Calu3 (cell line): ENCODE measurements at regions not wholly inside any gene's neighbourhood (a gene's known extent, or its start where the extent isn't known, plus 50 kb on each side); places are given as distances from the start of the nearest gene placed in this dataset.

Source experiments
- BruUV-seq: library from RNA; stranded (reverse); fragments of 400-500 nt; replicated peaks from 2 replicates; lab custom pipeline; 2021; lab: Mats Ljungman, UMichigan
- CTCF ChIA-PET: fragments of 300-600 bp; sonication (Branson Sonifier 250); formaldehyde crosslinking; loops from one replicate; lab custom pipeline; 2022; ENCODE audit warnings: antibody characterized with exemption; lab: Charles Lee
- DNase-seq: peaks from one replicate; pipeline ENCODE4 v3.0.0; 2022
- H3K27ac Mint-ChIP-seq: one replicate; pipeline ENCODE4 v1.8.0; 2022; ENCODE audit warnings: mixed read lengths; ENCODE audit not compliant: unreplicated experiment
- H3K27me3 Mint-ChIP-seq: one replicate; pipeline ENCODE4 v1.8.0; 2022; ENCODE audit warnings: mixed read lengths; ENCODE audit not compliant: unreplicated experiment
- H3K36me3 Mint-ChIP-seq: one replicate; pipeline ENCODE4 v1.8.0; 2022; ENCODE audit warnings: mild to moderate bottlenecking, moderate library complexity, mixed read lengths; ENCODE audit not compliant: insufficient read depth, unreplicated experiment
- H3K4me1 Mint-ChIP-seq: one replicate; pipeline ENCODE4 v1.8.0; 2022; ENCODE audit warnings: mild to moderate bottlenecking, low read depth, mixed read lengths; ENCODE audit not compliant: unreplicated experiment
- H3K4me3 Mint-ChIP-seq: one replicate; pipeline ENCODE4 v1.8.0; 2022; ENCODE audit warnings: mild to moderate bottlenecking, low read depth, moderate library complexity, mixed read lengths; ENCODE audit not compliant: unreplicated experiment
- H3K9me3 Mint-ChIP-seq: one replicate; pipeline ENCODE4 v1.8.0; 2022; ENCODE audit warnings: low read depth, mixed read lengths; ENCODE audit not compliant: unreplicated experiment
- intact Hi-C: fragments of 100-400 bp; cut with micrococcal nuclease; formaldehyde crosslinking; loops from one replicate; pipeline ENCODE4 v1.10.0; 2022; ENCODE audit not compliant: unreplicated experiment
- TF ChIP-seq, protein P1 (sequence below): fragments of 200-600 bp; IDR thresholded peaks from one replicate; pipeline ENCODE4 v1.8.0; 2022; ENCODE audit warnings: antibody characterized with exemption; ENCODE audit not compliant: unreplicated experiment

GRCh38 chr19:29404015-29404414 lies 121.8 kb upstream of the VSTM2B start:
- peaks cover 78% of the 10 kb centered on the region for H3K27me3 Mint-ChIP-seq
- no TSS peak for BruUV-seq
- no peaks in the 10 kb centered on the region for H3K9me3 Mint-ChIP-seq
- intact Hi-C loops: no loop called here
- H3K4me1 Mint-ChIP-seq: no peaks in the 10 kb centered on the region
- no peaks in the 10 kb centered on the region for H3K36me3 Mint-ChIP-seq
- H3K27ac Mint-ChIP-seq: no peak overlapping the region
- H3K4me3 Mint-ChIP-seq: no peak overlapping the region
- TF ChIP-seq, protein P1, sequence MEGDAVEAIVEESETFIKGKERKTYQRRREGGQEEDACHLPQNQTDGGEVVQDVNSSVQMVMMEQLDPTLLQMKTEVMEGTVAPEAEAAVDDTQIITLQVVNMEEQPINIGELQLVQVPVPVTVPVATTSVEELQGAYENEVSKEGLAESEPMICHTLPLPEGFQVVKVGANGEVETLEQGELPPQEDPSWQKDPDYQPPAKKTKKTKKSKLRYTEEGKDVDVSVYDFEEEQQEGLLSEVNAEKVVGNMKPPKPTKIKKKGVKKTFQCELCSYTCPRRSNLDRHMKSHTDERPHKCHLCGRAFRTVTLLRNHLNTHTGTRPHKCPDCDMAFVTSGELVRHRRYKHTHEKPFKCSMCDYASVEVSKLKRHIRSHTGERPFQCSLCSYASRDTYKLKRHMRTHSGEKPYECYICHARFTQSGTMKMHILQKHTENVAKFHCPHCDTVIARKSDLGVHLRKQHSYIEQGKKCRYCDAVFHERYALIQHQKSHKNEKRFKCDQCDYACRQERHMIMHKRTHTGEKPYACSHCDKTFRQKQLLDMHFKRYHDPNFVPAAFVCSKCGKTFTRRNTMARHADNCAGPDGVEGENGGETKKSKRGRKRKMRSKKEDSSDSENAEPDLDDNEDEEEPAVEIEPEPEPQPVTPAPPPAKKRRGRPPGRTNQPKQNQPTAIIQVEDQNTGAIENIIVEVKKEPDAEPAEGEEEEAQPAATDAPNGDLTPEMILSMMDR: no peak
- CTCF ChIA-PET: no interaction called here
- no peak for DNase-seq

GRCh38 chr19:29404951-29405727 lies 120.7 kb upstream of the VSTM2B start:
- Mint-ChIP-seq H3K27me3 (peaks cover 78% of the 10 kb centered on the region), H3K4me3 (no peak overlapping the region), H3K27ac (no peak overlapping the region), H3K36me3 (no peaks in the 10 kb centered on the region), H3K9me3 (no peaks in the 10 kb centered on the region), H3K4me1 (no peaks in the 10 kb centered on the region)
- CTCF ChIA-PET: no interaction called here
- no TSS peak for BruUV-seq
- intact Hi-C loops: no loop called here
- DNase-seq: no peak
- TF ChIP-seq, protein P1: no peak

DNA sequence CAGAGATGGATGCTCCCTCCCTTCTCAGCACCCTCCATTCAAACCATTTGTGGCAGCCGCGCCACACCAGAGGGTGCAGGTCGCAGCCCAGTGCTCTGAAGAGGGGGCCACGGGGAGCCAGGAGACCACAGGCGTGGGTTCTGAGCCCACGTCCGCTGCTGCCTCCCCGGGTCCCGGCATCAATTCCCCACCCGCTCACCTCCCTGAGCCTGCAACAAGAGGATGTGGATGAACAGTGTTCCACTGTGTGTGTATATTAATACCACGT lies 120.1 kb upstream of the VSTM2B start:
- BruUV-seq: no TSS peak
- Mint-ChIP-seq H3K4me3 (no peak overlapping the region), H3K27me3 (peaks cover 78% of the 10 kb centered on the region), H3K27ac (no peak overlapping the region), H3K36me3 (no peaks in the 10 kb centered on the region), H3K4me1 (no peaks in the 10 kb centered on the region), H3K9me3 (no peaks in the 10 kb centered on the region)
- no peak for DNase-seq
- CTCF ChIA-PET: no interaction called here
- intact Hi-C loops: no loop called here
- TF ChIP-seq, protein P1: no peak

DNA sequence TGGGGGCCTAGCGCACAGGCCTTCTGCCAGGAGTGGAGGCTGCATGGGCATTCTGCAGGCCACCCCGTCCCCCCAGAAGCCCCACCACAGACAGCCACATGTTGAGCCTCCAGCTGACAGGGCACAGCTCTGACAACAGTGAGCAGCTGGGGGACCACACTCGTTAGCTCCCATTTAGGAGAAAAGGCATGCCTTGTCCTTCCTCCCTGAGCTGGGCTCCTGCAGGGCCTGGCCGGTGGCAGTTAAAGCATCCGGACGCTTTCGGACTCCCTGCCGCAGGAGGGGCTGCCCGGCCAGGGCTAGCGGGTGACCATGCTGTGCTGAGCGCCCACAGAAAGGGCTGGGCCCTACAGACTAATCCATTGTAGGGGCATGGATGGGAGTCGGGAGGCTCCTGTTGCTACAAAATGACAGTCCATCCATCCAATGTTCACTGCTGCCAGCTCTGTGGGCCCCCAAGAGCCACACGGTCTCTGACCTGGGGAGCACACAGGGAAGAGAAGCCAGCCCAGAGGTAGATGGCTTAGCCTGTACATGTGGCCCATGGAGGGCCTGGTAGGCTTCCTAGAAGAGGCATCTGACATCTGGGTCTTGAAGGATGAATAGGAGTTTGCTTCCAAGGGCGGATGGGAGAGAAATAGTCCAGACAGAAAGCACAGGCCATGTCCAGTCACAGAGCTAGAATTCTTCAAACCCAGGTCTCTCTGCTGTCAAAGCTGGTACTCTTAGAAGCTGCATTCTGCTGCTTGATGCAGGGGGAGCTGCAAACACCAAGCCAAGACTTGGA lies 116.5 kb upstream of the VSTM2B start:
- CTCF ChIA-PET: no interaction called here
- no peak overlapping the region for H3K27ac Mint-ChIP-seq
- TF ChIP-seq, protein P1: no peak

More for the DNA sequence above, 116.5 kb upstream of the VSTM2B start:
- H3K4me1 Mint-ChIP-seq: no peaks in the 10 kb centered on the region
- no peak for DNase-seq
- H3K27me3 Mint-ChIP-seq: peaks cover 73% of the 10 kb centered on the region
- H3K9me3 Mint-ChIP-seq: no peaks in the 10 kb centered on the region
- no peak overlapping the region for H3K4me3 Mint-ChIP-seq
- no TSS peak for BruUV-seq
- intact Hi-C loops: no loop called here
- no peaks in the 10 kb centered on the region for H3K36me3 Mint-ChIP-seq
